GM21529 (cell line): ENCODE measurements at regions not wholly inside any gene's neighbourhood (a gene's known extent, or its start where the extent isn't known, plus 50 kb on each side); places are given as distances from the start of the nearest gene placed in this dataset.
"Not testable (repeated sequence)": the region's sequence is repeated elsewhere in the genome, so short reads cannot be mapped to it uniquely, and the experiment has no call there.

Experiments used
- ATAC-seq: cut with Tn5 transposase; IDR thresholded peaks from one replicate; pipeline ENCODE4 v1.9.1; 2021; ENCODE audit not compliant: unreplicated experiment

- not testable (repeated sequence) for ATAC-seq
Measured at GRCh38 chr2:47690706-47691325, 92.1 kb upstream of the MSH6 start.

DNA sequence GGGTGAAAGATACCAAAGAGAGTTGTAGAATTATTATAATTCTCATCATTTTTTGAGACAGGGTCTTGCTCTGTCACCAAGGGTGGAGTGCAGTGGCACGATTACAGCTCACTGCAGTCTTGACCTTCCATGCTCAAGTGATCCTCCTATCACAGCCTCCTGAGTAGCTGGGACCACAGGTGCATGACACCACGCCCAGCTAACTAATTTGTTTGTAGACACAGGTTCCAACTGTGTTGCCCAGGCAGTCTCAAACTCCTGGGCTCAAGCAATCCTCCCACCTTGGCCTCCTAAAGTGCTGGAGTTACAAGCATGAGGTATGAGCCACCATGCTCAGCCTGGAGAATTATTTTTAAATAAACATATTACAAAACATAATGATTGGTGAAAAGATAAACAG, 92.8 kb upstream of the MSH6 start:
- ATAC-seq = no peak

- peak; percentile 81 for ATAC-seq
Measured at GRCh38 chr2:47689118-47689517, 93.8 kb upstream of the MSH6 start.

DNA sequence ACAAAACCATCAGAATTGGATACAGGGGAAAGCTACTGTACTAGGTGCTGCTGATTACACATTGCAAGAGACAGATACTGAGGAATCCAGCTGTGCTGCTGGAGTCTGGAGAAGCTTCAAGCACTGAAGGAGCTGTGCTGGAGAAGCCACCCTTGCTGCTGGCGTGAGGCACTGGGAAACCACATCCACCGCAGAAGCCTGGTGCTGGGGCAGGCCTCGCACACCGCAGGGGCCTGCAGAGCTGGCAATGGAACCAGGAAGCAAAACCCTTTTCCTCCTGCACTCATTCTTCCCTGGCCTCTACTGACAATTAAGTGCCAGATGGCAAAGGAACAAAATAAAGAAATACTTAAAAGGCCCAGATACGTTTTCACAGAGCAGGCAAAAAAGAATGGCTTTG, 94.4 kb upstream of the MSH6 start:
- no peak for ATAC-seq

- no peak for ATAC-seq
Measured at GRCh38 chr2:47687856-47688255, 95.1 kb upstream of the MSH6 start.

- ATAC-seq = no peak
Measured at GRCh38 chr2:47686018-47686417, 96.9 kb upstream of the MSH6 start.

DNA sequence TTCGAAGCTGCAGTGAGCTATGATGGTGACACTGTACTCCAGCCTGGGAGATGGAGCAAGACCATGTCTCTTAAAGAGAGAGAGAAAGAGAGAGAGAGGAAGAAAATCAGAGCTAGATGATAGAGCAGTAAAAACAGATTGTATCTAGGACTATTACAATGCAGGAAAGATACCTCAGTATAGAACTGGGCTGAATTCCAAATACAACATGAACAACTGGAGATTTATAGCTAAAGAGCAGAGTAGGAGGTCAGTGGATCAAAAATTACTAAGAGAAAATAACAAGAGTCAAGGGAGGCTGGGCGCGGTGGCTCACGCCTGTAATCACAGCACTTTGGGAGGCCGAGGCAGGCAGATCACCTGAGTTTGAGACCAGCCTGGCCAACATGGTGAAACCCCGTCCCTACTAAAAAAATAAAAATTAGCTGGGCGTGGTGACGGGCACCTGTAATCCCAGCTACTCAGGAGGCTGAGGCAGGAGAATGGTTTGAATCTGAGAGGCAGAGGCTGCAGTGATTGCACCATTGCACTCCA, 100.7 kb upstream of the MSH6 start:
- no peak for ATAC-seq

GRCh38 chr2:47676261-47676926, 105.6 kb upstream of the KCNK12 start:
- ATAC-seq = no peak

- no peak for ATAC-seq
Measured at GRCh38 chr2:47675196-47675825, 104.5 kb upstream of the KCNK12 start.

DNA sequence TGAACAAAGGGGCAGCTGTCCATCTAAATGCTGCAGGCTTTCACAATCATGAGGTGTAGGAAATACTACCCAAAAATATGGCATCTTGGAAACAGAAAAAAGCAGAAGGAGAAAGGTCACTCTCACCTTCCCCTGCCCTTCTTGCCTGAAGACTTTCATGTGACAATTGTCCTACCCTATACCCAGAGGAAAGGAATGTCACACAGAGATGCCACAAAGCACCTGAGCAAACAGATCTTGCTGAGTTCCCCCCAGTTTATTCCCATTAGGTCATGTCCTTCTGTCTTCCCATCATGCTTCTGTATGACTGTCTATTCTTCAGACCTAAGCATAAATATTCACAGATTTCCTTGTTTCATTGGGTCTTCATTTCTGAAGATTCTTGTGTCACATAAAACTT, 95.5 kb upstream of the KCNK12 start:
- no peak for ATAC-seq

DNA sequence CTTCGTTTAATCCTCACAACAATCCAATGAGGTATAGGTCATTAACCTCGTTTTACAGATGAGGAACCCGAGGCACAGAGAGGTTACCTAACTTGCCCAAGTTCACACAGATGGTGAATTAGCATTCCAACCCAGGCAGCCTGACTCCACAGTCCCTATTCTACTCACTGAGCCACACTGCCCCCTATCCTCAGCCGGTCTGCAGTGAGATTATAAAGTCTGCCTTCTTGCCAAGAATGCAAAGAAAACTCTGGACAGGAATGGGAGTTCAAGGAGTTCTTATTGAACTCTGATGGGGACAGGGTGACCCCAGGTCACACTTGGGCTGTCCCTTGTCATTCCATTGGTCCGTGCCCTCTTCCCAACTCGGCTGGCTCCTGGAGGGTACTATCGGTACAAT, 94.0 kb upstream of the KCNK12 start:
- no peak for ATAC-seq

GRCh38 chr2:47662552-47662951, 91.8 kb upstream of the KCNK12 start:
- ATAC-seq = no peak

DNA sequence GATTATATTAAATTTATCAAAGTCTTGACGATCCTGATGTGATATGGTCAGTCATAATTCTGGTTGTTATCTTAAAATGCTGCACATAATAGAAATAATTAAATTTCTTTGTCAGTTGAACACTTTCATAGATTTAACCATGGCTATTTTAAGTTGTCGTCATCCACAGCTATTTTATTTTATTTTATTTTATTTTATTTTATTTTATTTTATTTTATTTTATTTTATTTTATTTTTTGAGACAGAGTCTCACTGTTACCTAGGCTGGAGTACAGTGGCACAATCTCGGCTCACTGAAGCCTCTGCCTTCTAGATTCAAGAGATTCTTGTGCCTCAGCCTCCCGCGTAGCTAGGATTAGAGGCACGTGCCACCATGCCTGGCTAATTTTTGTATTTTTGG, 90.5 kb upstream of the KCNK12 start:
- ATAC-seq = no peak

DNA sequence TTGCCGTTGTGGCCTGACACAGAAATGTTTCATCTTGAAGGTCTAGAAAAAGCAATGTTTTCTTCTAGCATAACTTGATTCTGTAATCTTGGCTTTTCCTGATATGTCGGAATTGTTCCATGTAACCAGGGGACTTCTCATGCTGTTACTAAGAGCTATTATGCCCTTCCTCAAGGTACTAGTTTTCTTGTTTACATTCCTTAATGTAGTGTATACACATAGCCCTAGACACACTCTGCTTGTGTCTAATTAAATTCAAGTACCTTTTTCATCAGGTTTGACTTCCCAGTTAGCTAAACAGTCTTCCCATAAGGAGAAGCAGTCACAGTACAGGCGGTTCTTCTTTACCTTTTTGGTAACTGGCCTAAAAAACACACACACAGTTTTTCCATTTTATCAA, 89.4 kb upstream of the KCNK12 start:
- ATAC-seq = no peak

GRCh38 chr2:47658646-47659320, 88.0 kb upstream of the KCNK12 start:
- no peak for ATAC-seq

- no peak for ATAC-seq
Measured at GRCh38 chr2:47657886-47658489, 87.2 kb upstream of the KCNK12 start.

GRCh38 chr2:47656715-47657600, 86.2 kb upstream of the KCNK12 start:
- ATAC-seq = no peak

GRCh38 chr2:47655563-47655880, 84.7 kb upstream of the KCNK12 start:
- ATAC-seq = peak; percentile 4

GRCh38 chr2:47654790-47655562, 84.2 kb upstream of the KCNK12 start:
- ATAC-seq = peak; percentile 73
